Endothelial cell (in vitro differentiated cells): ENCODE measurements at regions not wholly inside any gene's neighbourhood (a gene's known extent, or its start where the extent isn't known, plus 50 kb on each side); places are given as distances from the start of the nearest gene placed in this dataset.

Experiments used
- DNase-seq: peaks from one replicate; pipeline ENCODE4 v3.0.0; 2021; ENCODE audit warnings: low spot score
- H3K27ac Mint-ChIP-seq: one replicate; pipeline ENCODE4 v1.8.0; 2021; ENCODE audit warnings: mixed read lengths, inconsistent platforms; ENCODE audit not compliant: unreplicated experiment
- H3K27me3 Mint-ChIP-seq: one replicate; pipeline ENCODE4 v1.8.0; 2021; ENCODE audit warnings: mild to moderate bottlenecking, moderate library complexity, mixed read lengths, inconsistent platforms; ENCODE audit not compliant: unreplicated experiment
- H3K36me3 Mint-ChIP-seq: one replicate; pipeline ENCODE4 v1.8.0; 2021; ENCODE audit warnings: mild to moderate bottlenecking, low read depth, mixed read lengths, inconsistent platforms; ENCODE audit not compliant: unreplicated experiment
- H3K4me1 Mint-ChIP-seq: one replicate; pipeline ENCODE4 v1.8.0; 2021; ENCODE audit warnings: mild to moderate bottlenecking, mixed read lengths, inconsistent platforms; ENCODE audit not compliant: unreplicated experiment
- H3K4me3 Mint-ChIP-seq: one replicate; pipeline ENCODE4 v1.8.0; 2021; ENCODE audit warnings: mild to moderate bottlenecking, mixed read lengths, inconsistent platforms; ENCODE audit not compliant: unreplicated experiment
- H3K9me3 Mint-ChIP-seq: one replicate; pipeline ENCODE4 v1.8.0; 2021; ENCODE audit warnings: mixed read lengths, inconsistent platforms; ENCODE audit not compliant: unreplicated experiment
- CTCF ChIP-seq: fragments of 200-600 bp; sonication (generic); IDR thresholded peaks from one replicate; pipeline ENCODE4 v1.5.0; 2021; ENCODE audit warnings: antibody characterized with exemption; ENCODE audit not compliant: unreplicated experiment

- DNase-seq = no peak
- no peak for TF ChIP-seq CTCF
- Mint-ChIP-seq H3K9me3 (no peaks in the 10 kb centered on the region), H3K4me1 (peaks cover 13% of the 10 kb centered on the region), H3K27ac (no peak overlapping the region), H3K27me3 (peaks cover 8% of the 10 kb centered on the region), H3K4me3 (no peak overlapping the region), H3K36me3 (no peaks in the 10 kb centered on the region)
Observed at GRCh38 chr16:5461574-5461973, 364.0 kb upstream of the EEF2KMT start.

GRCh38 chr16:5461141-5461540, 363.5 kb upstream of the EEF2KMT start:
- no peak for TF ChIP-seq CTCF
- Mint-ChIP-seq H3K27ac (no peak overlapping the region), H3K9me3 (no peaks in the 10 kb centered on the region), H3K4me3 (no peak overlapping the region), H3K27me3 (peaks cover 8% of the 10 kb centered on the region), H3K4me1 (peaks cover 13% of the 10 kb centered on the region), H3K36me3 (no peaks in the 10 kb centered on the region)
- DNase-seq = no peak

- H3K9me3 Mint-ChIP-seq = no peaks in the 10 kb centered on the region
- H3K27ac Mint-ChIP-seq = no peak overlapping the region
- no peak for DNase-seq
- no peak for TF ChIP-seq CTCF
- no peak overlapping the region for H3K4me3 Mint-ChIP-seq
- no peaks in the 10 kb centered on the region for H3K36me3 Mint-ChIP-seq
- peaks cover 6% of the 10 kb centered on the region for H3K27me3 Mint-ChIP-seq
- peaks cover 13% of the 10 kb centered on the region for H3K4me1 Mint-ChIP-seq
Observed at GRCh38 chr16:5460701-5461100, 363.1 kb upstream of the EEF2KMT start.

- TF ChIP-seq CTCF = no peak
- H3K9me3 Mint-ChIP-seq = no peaks in the 10 kb centered on the region
- no peak overlapping the region for H3K27ac Mint-ChIP-seq
- H3K36me3 Mint-ChIP-seq = no peaks in the 10 kb centered on the region
- no peak for DNase-seq
- peaks cover 3% of the 10 kb centered on the region for H3K27me3 Mint-ChIP-seq
- H3K4me1 Mint-ChIP-seq = peaks cover 13% of the 10 kb centered on the region
- H3K4me3 Mint-ChIP-seq = no peak overlapping the region
Observed at GRCh38 chr16:5459863-5460262, 362.3 kb upstream of the EEF2KMT start.

GRCh38 chr16:5455110-5455509, 357.5 kb upstream of the EEF2KMT start:
- no peak for TF ChIP-seq CTCF
- no peak overlapping the region for H3K4me3 Mint-ChIP-seq
- no peaks in the 10 kb centered on the region for H3K36me3 Mint-ChIP-seq
- no peak overlapping the region for H3K27ac Mint-ChIP-seq
- H3K9me3 Mint-ChIP-seq = no peaks in the 10 kb centered on the region
- peaks cover 5% of the 10 kb centered on the region for H3K27me3 Mint-ChIP-seq
- DNase-seq = no peak
- H3K4me1 Mint-ChIP-seq = peaks cover 7% of the 10 kb centered on the region
